Neural progenitor cell (in vitro differentiated cells): ENCODE measurements at regions not wholly inside any gene's neighbourhood (a gene's known extent, or its start where the extent isn't known, plus 50 kb on each side); places are given as distances from the start of the nearest gene placed in this dataset.

ENCODE experiments used
- DNase-seq: peaks from one replicate; pipeline ENCODE4 v3.0.0-alpha.2; 2016; ENCODE audit warnings: low spot score
- H2AFZ ChIP-seq: fragments of 200-600 bp; sonication (generic); replicated peaks from 2 replicates; pipeline ENCODE4 v1.6.1; 2016; ENCODE audit warnings: antibody characterized with exemption
- H3F3A ChIP-seq: fragments of 200-600 bp; sonication (generic); 2 replicates; pipeline ENCODE4 v1.6.1; 2016; ENCODE audit warnings: antibody characterized with exemption, low read depth
- H3K27ac ChIP-seq: fragments of 200-600 bp; sonication (generic); 2 replicates; pipeline ENCODE4 v1.5.1; 2016; ENCODE audit warnings: mild to moderate bottlenecking
- H3K27me3 ChIP-seq: fragments of 200-600 bp; sonication (generic); 2 replicates; pipeline ENCODE4 v1.6.1; 2016; ENCODE audit warnings: mild to moderate bottlenecking, moderate library complexity
- H3K36me3 ChIP-seq: fragments of 200-600 bp; sonication (generic); 2 replicates; pipeline ENCODE4 v1.5.1; 2016
- H3K4me1 ChIP-seq: fragments of 200-600 bp; sonication (generic); 2 replicates; pipeline ENCODE4 v1.6.1; 2016; ENCODE audit warnings: mixed run types
- H3K4me2 ChIP-seq: fragments of 200-600 bp; sonication (generic); 2 replicates; pipeline ENCODE4 v1.6.1; 2016
- H3K4me3 ChIP-seq: fragments of 200-600 bp; sonication (generic); 2 replicates; pipeline ENCODE4 v1.5.1; 2016
- H3K79me2 ChIP-seq: fragments of 200-600 bp; sonication (generic); 2 replicates; pipeline ENCODE4 v1.6.1; 2016; ENCODE audit warnings: low read depth
- H3K9ac ChIP-seq: fragments of 200-600 bp; sonication (generic); 2 replicates; pipeline ENCODE4 v1.6.1; 2016
- H3K9me3 ChIP-seq: fragments of 200-600 bp; sonication (generic); 2 replicates; pipeline ENCODE4 v1.5.1; 2016; ENCODE audit warnings: low read depth
- H4K20me1 ChIP-seq: fragments of 200-600 bp; sonication (generic); 2 replicates; pipeline ENCODE4 v1.6.1; 2016; ENCODE audit warnings: low read depth
- H3K27ac Mint-ChIP-seq: 3 replicates; pipeline ENCODE4 v1.8.0; 2021; ENCODE audit warnings: mixed read lengths
- H3K27me3 Mint-ChIP-seq: 2 replicates; pipeline ENCODE4 v1.8.0; 2022; ENCODE audit warnings: low read depth, mild to moderate bottlenecking, inconsistent platforms, moderate library complexity, mixed read lengths; ENCODE audit not compliant: insufficient read depth
- H3K36me3 Mint-ChIP-seq: 3 replicates; pipeline ENCODE4 v1.8.0; 2021; ENCODE audit warnings: mixed read lengths
- H3K4me1 Mint-ChIP-seq: 3 replicates; pipeline ENCODE4 v1.8.0; 2021; ENCODE audit warnings: mixed read lengths
- H3K4me3 Mint-ChIP-seq: 3 replicates; pipeline ENCODE4 v1.8.0; 2021; ENCODE audit warnings: mild to moderate bottlenecking, moderate library complexity, mixed read lengths
- H3K9me3 Mint-ChIP-seq: 3 replicates; pipeline ENCODE4 v1.8.0; 2020; ENCODE audit warnings: mixed read lengths
- CTCF ChIP-seq: fragments of 200-600 bp; sonication (generic); IDR thresholded peaks from 2 replicates; pipeline ENCODE4 v1.5.1; 2017; ENCODE audit warnings: antibody characterized with exemption, mild to moderate bottlenecking
- EZH2 ChIP-seq: fragments of 200-600 bp; sonication (generic); IDR thresholded peaks from 2 replicates; pipeline ENCODE4 v1.6.1; 2017; ENCODE audit warnings: antibody characterized with exemption, mild to moderate bottlenecking, moderate library complexity
- EZH2phosphoT487 ChIP-seq: fragments of 200-600 bp; sonication (generic); IDR thresholded peaks from 2 replicates; pipeline ENCODE4 v1.6.1; 2017; ENCODE audit warnings: antibody characterized with exemption

GRCh38 chr5:103827976-103828375 is 265.4 kb upstream of the NUDT12 start:
- Histone ChIP-seq H3K4me2 (no peak overlapping the region), H3K27me3 (no peaks in the 10 kb centered on the region), H3K9ac (no peak overlapping the region), H3F3A (no peaks in the 10 kb centered on the region), H3K36me3 (no peaks in the 10 kb centered on the region), H3K79me2 (no peaks in the 10 kb centered on the region), H3K27ac (no peak overlapping the region), H3K4me1 (no peaks in the 10 kb centered on the region), H2AFZ (no peak overlapping the region), H4K20me1 (no peaks in the 10 kb centered on the region), H3K4me3 (no peak overlapping the region), H3K9me3 (no peaks in the 10 kb centered on the region)
- Mint-ChIP-seq H3K27ac (no peak overlapping the region), H3K9me3 (no peaks in the 10 kb centered on the region), H3K4me3 (no peak overlapping the region), H3K36me3 (no peaks in the 10 kb centered on the region), H3K4me1 (no peaks in the 10 kb centered on the region), H3K27me3 (no peaks in the 10 kb centered on the region)
- no peak for TF ChIP-seq EZH2
- TF ChIP-seq CTCF, result no peak
- TF ChIP-seq EZH2phosphoT487, result no peak
- DNase-seq, result no peak

- no peak overlapping the region for H3K4me3 Mint-ChIP-seq
- Histone ChIP-seq H3K36me3 (no peaks in the 10 kb centered on the region), H3K9me3 (no peaks in the 10 kb centered on the region), H4K20me1 (no peaks in the 10 kb centered on the region), H3K27ac (no peak overlapping the region), H3K4me1 (no peaks in the 10 kb centered on the region), H3K4me3 (no peak overlapping the region), H3K4me2 (no peak overlapping the region), H3F3A (no peaks in the 10 kb centered on the region), H3K27me3 (no peaks in the 10 kb centered on the region), H3K79me2 (no peaks in the 10 kb centered on the region), H3K9ac (no peak overlapping the region), H2AFZ (peak overlapping the region; percentile 36)
- DNase-seq, result no peak
- TF ChIP-seq EZH2 (no peak), CTCF (no peak), EZH2phosphoT487 (no peak)
- H3K36me3 Mint-ChIP-seq, result no peaks in the 10 kb centered on the region
- no peaks in the 10 kb centered on the region for H3K27me3 Mint-ChIP-seq
- peaks cover 5% of the 10 kb centered on the region for H3K4me1 Mint-ChIP-seq
- no peaks in the 10 kb centered on the region for H3K9me3 Mint-ChIP-seq
- no peak overlapping the region for H3K27ac Mint-ChIP-seq
Observed at GRCh38 chr5:103821361-103821760, 258.8 kb upstream of the NUDT12 start.

GRCh38 chr5:103808464-103809106 is 246.0 kb upstream of the NUDT12 start:
- Histone ChIP-seq H3K4me1 (peaks cover 6% of the 10 kb centered on the region), H3K9me3 (no peaks in the 10 kb centered on the region), H3K4me2 (no peak overlapping the region), H3K27ac (no peak overlapping the region), H2AFZ (no peak overlapping the region), H4K20me1 (no peaks in the 10 kb centered on the region), H3K4me3 (no peak overlapping the region), H3K9ac (no peak overlapping the region), H3K36me3 (no peaks in the 10 kb centered on the region), H3K27me3 (no peaks in the 10 kb centered on the region), H3F3A (no peaks in the 10 kb centered on the region), H3K79me2 (no peaks in the 10 kb centered on the region)
- H3K27me3 Mint-ChIP-seq, result no peaks in the 10 kb centered on the region
- TF ChIP-seq CTCF (peak; percentile 98), EZH2 (no peak), EZH2phosphoT487 (no peak)
- H3K27ac Mint-ChIP-seq, result no peak overlapping the region
- DNase-seq, result peak; percentile 73
- H3K4me1 Mint-ChIP-seq, result peaks cover 30% of the 10 kb centered on the region
- H3K36me3 Mint-ChIP-seq, result no peaks in the 10 kb centered on the region
- H3K9me3 Mint-ChIP-seq, result no peaks in the 10 kb centered on the region
- no peak overlapping the region for H3K4me3 Mint-ChIP-seq
